HepG2 (cell line): ENCODE measurements at regions not wholly inside any gene's neighbourhood (a gene's known extent, or its start where the extent isn't known, plus 50 kb on each side); places are given as distances from the start of the nearest gene placed in this dataset.

Source experiments
- HNRNPK ChIP-seq: fragments of 200-400 bp; formaldehyde crosslinking; IDR thresholded peaks from 2 replicates; pipeline ENCODE4 v1.6.1; 2018; ENCODE audit warnings: low read length, low read depth, moderate library complexity, mild to moderate bottlenecking; ENCODE audit not compliant: poor library complexity, severe bottlenecking
- HNRNPLL ChIP-seq: fragments of 200-400 bp; formaldehyde crosslinking; IDR thresholded peaks from 2 replicates; pipeline ENCODE4 v1.6.1; 2017; ENCODE audit warnings: mild to moderate bottlenecking, low read depth, low read length; ENCODE audit not compliant: poor library complexity, severe bottlenecking
- TAF1 ChIP-seq: sonication (generic); formaldehyde crosslinking; IDR thresholded peaks from 2 replicates; pipeline ENCODE4 v1.4.0; 2020; ENCODE audit warnings: missing genetic modification reagents
- ZFP37 ChIP-seq: sonication (generic); formaldehyde crosslinking; IDR thresholded peaks from 2 replicates; pipeline ENCODE4 v1.4.0; 2020; ENCODE audit warnings: missing genetic modification reagents, borderline replicate concordance
- ZNF318 ChIP-seq: sonication (generic); formaldehyde crosslinking; IDR thresholded peaks from 2 replicates; pipeline ENCODE4 v1.4.0; 2020; ENCODE audit warnings: mild to moderate bottlenecking, missing genetic modification reagents
- ZNF788 ChIP-seq: sonication (generic); formaldehyde crosslinking; IDR thresholded peaks from 2 replicates; pipeline ENCODE4 v1.5.0; 2020; ENCODE audit warnings: mild to moderate bottlenecking, missing genetic modification reagents, borderline replicate concordance

- TF ChIP-seq ZNF318 (CRISPR knock-in tag) (no peak), ZNF788 (CRISPR knock-in tag) (no peak), HNRNPLL (no peak), TAF1 (no peak), HNRNPK (no peak), ZFP37 (CRISPR knock-in tag) (no peak)
These were observed 67.9 kb upstream of the KCND2 start (continued) for GRCh38 chr7:120205101-120205500.
